ENCODE measurements at regions not wholly inside any gene's neighbourhood (a gene's known extent, or its start where the extent isn't known, plus 50 kb on each side); places are given as distances from the start of the nearest gene placed in this dataset.

- DNase-seq = no peak
Measured at GRCh38 chr13:88345171-88345847, 674.1 kb downstream of the SLITRK5 start.

GRCh38 chr13:88360761-88361160 is 689.6 kb downstream of the SLITRK5 start:
- Histone ChIP-seq H3K36me3 (ENCODE audit: control insufficient read depth, insufficient read depth, low read length) (no peaks in the 10 kb centered on the region), H3K4me1 (ENCODE audit: control insufficient read depth, insufficient read depth, low read length, poor library complexity, severe bottlenecking) (no peaks in the 10 kb centered on the region), H3K27ac (ENCODE audit: insufficient read depth, low read length, poor library complexity, severe bottlenecking) (no peak overlapping the region), H3K27me3 (ENCODE audit: control insufficient read depth, insufficient read depth, low read length) (no peaks in the 10 kb centered on the region), H3K9me3 (ENCODE audit: control insufficient read depth in 2 of 2, low read length in 2 of 2) (no peaks in the 10 kb centered on the region), H3K4me3 (ENCODE audit: low read depth, low read length) (no peak overlapping the region)
- Mint-ChIP-seq H3K36me3 (no peaks in the 10 kb centered on the region), H3K9me3 (peaks cover 4 to 21% (median 12%) of the 10 kb centered on the region in 7 donors), H3K27me3 (no peaks in the 10 kb centered on the region), H3K4me3 (no peak overlapping the region), H3K4me1 (no peaks in the 10 kb centered on the region), H3K27ac (no peak overlapping the region)
- ATAC-seq (ENCODE audit: low read depth in 2 of 2) (no peak), DNase-seq (no peak)

More at GRCh38 chr13:88345171-88345847, 674.1 kb downstream of the SLITRK5 start:
- H3K4me3 Mint-ChIP-seq = no peak overlapping the region
- H3K4me3 ChIP-seq (ENCODE audit: low read depth, low read length) = no peak overlapping the region
- no peaks in the 10 kb centered on the region for H3K27me3 ChIP-seq (ENCODE audit: control insufficient read depth, insufficient read depth, low read length)
- H3K4me1 ChIP-seq (ENCODE audit: control insufficient read depth, insufficient read depth, low read length, poor library complexity, severe bottlenecking) = no peaks in the 10 kb centered on the region
- H3K9me3 Mint-ChIP-seq = peaks cover 2 to 26% (median 11%) of the 10 kb centered on the region in 7 donors
- no peaks in the 10 kb centered on the region for H3K36me3 ChIP-seq (ENCODE audit: control insufficient read depth, insufficient read depth, low read length)
- no peak overlapping the region for H3K27ac Mint-ChIP-seq
- ATAC-seq (ENCODE audit: low read depth in 2 of 2) = no peak
- H3K27ac ChIP-seq (ENCODE audit: insufficient read depth, low read length, poor library complexity, severe bottlenecking) = no peak overlapping the region
- H3K36me3 Mint-ChIP-seq = no peaks in the 10 kb centered on the region
- no peaks in the 10 kb centered on the region for H3K27me3 Mint-ChIP-seq
- H3K9me3 ChIP-seq (ENCODE audit: control insufficient read depth in 2 of 2, low read length in 2 of 2) = peaks cover 0 to 1% of the 10 kb centered on the region in 2 experiments
- no peaks in the 10 kb centered on the region for H3K4me1 Mint-ChIP-seq

GRCh38 chr13:88369866-88370265 is 698.7 kb downstream of the SLITRK5 start:
- H3K9me3 ChIP-seq (ENCODE audit: control insufficient read depth in 2 of 2, low read length in 2 of 2) = peaks cover 0 to 6% of the 10 kb centered on the region in 2 experiments
- ATAC-seq (ENCODE audit: low read depth in 2 of 2) (no peak), DNase-seq (no peak)
- H3K27ac ChIP-seq (ENCODE audit: insufficient read depth, low read length, poor library complexity, severe bottlenecking) = no peak overlapping the region
- Mint-ChIP-seq H3K4me1 (no peaks in the 10 kb centered on the region), H3K9me3 (peaks cover 0 to 11% (median 4%) of the 10 kb centered on the region in 7 donors), H3K27ac (no peak overlapping the region), H3K27me3 (no peaks in the 10 kb centered on the region), H3K36me3 (no peaks in the 10 kb centered on the region), H3K4me3 (no peak overlapping the region)
- no peaks in the 10 kb centered on the region for H3K36me3 ChIP-seq (ENCODE audit: control insufficient read depth, insufficient read depth, low read length)
- H3K4me3 ChIP-seq (ENCODE audit: low read depth, low read length) = no peak overlapping the region
- H3K4me1 ChIP-seq (ENCODE audit: control insufficient read depth, insufficient read depth, low read length, poor library complexity, severe bottlenecking) = no peaks in the 10 kb centered on the region
- no peaks in the 10 kb centered on the region for H3K27me3 ChIP-seq (ENCODE audit: control insufficient read depth, insufficient read depth, low read length)

- no peak for ATAC-seq (ENCODE audit: low read depth in 2 of 2)
- H3K4me3 ChIP-seq (ENCODE audit: low read depth, low read length) = no peak overlapping the region
- no peaks in the 10 kb centered on the region for H3K27me3 ChIP-seq (ENCODE audit: control insufficient read depth, insufficient read depth, low read length)
- no peak overlapping the region for H3K27ac ChIP-seq (ENCODE audit: insufficient read depth, low read length, poor library complexity, severe bottlenecking)
- no peaks in the 10 kb centered on the region for H3K36me3 ChIP-seq (ENCODE audit: control insufficient read depth, insufficient read depth, low read length)
- DNase-seq = no peak
- H3K4me1 ChIP-seq (ENCODE audit: control insufficient read depth, insufficient read depth, low read length, poor library complexity, severe bottlenecking) = no peaks in the 10 kb centered on the region
- H3K4me3 Mint-ChIP-seq = no peak overlapping the region
- no peaks in the 10 kb centered on the region for H3K36me3 Mint-ChIP-seq
- H3K27me3 Mint-ChIP-seq = no peaks in the 10 kb centered on the region
- peaks cover 0 to 17% (median 9%) of the 10 kb centered on the region in 7 donors for H3K9me3 Mint-ChIP-seq
- no peaks in the 10 kb centered on the region for H3K4me1 Mint-ChIP-seq
- H3K27ac Mint-ChIP-seq = no peak overlapping the region
- peaks cover 0 to 5% of the 10 kb centered on the region in 2 experiments for H3K9me3 ChIP-seq (ENCODE audit: control insufficient read depth in 2 of 2, low read length in 2 of 2)
Measured at GRCh38 chr13:88376760-88377388, 705.7 kb downstream of the SLITRK5 start.

- Mint-ChIP-seq H3K4me1 (no peaks in the 10 kb centered on the region), H3K27me3 (no peaks in the 10 kb centered on the region), H3K9me3 (peaks cover 0 to 17% (median 9%) of the 10 kb centered on the region in 7 donors), H3K27ac (no peak overlapping the region), H3K36me3 (no peaks in the 10 kb centered on the region), H3K4me3 (no peak overlapping the region)
- Histone ChIP-seq H3K4me1 (ENCODE audit: control insufficient read depth, insufficient read depth, low read length, poor library complexity, severe bottlenecking) (no peaks in the 10 kb centered on the region), H3K4me3 (ENCODE audit: low read depth, low read length) (no peak overlapping the region), H3K9me3 (ENCODE audit: control insufficient read depth in 2 of 2, low read length in 2 of 2) (peaks cover 0 to 5% of the 10 kb centered on the region in 2 experiments), H3K36me3 (ENCODE audit: control insufficient read depth, insufficient read depth, low read length) (no peaks in the 10 kb centered on the region), H3K27ac (ENCODE audit: insufficient read depth, low read length, poor library complexity, severe bottlenecking) (no peak overlapping the region), H3K27me3 (ENCODE audit: control insufficient read depth, insufficient read depth, low read length) (no peaks in the 10 kb centered on the region)
- ATAC-seq (ENCODE audit: low read depth in 2 of 2) = no peak
- no peak for DNase-seq
Measured at GRCh38 chr13:88377852-88378251, 706.7 kb downstream of the SLITRK5 start.

GRCh38 chr13:88384542-88384941 is 713.4 kb downstream of the SLITRK5 start:
- ATAC-seq (ENCODE audit: low read depth in 2 of 2) = no peak
- no peak overlapping the region for H3K27ac Mint-ChIP-seq
- no peak overlapping the region for H3K27ac ChIP-seq (ENCODE audit: insufficient read depth, low read length, poor library complexity, severe bottlenecking)
- H3K27me3 Mint-ChIP-seq = no peaks in the 10 kb centered on the region
- no peaks in the 10 kb centered on the region for H3K36me3 Mint-ChIP-seq
- H3K4me3 Mint-ChIP-seq = peak overlapping the region in 1 of 4 donors; percentile 27
- H3K36me3 ChIP-seq (ENCODE audit: control insufficient read depth, insufficient read depth, low read length) = no peaks in the 10 kb centered on the region
- no peak overlapping the region for H3K4me3 ChIP-seq (ENCODE audit: low read depth, low read length)
- H3K4me1 Mint-ChIP-seq = no peaks in the 10 kb centered on the region
- peaks cover 0 to 15% (median 5%) of the 10 kb centered on the region in 7 donors for H3K9me3 Mint-ChIP-seq
- no peaks in the 10 kb centered on the region for H3K4me1 ChIP-seq (ENCODE audit: control insufficient read depth, insufficient read depth, low read length, poor library complexity, severe bottlenecking)
- peaks cover 5 to 6% of the 10 kb centered on the region in 2 experiments for H3K9me3 ChIP-seq (ENCODE audit: control insufficient read depth in 2 of 2, low read length in 2 of 2)
- H3K27me3 ChIP-seq (ENCODE audit: control insufficient read depth, insufficient read depth, low read length) = no peaks in the 10 kb centered on the region
- no peak for DNase-seq

- Mint-ChIP-seq H3K4me3 (no peak overlapping the region), H3K36me3 (no peaks in the 10 kb centered on the region), H3K27me3 (no peaks in the 10 kb centered on the region), H3K27ac (no peak overlapping the region), H3K9me3 (peaks cover 4 to 35% (median 9%) of the 10 kb centered on the region in 7 donors), H3K4me1 (no peaks in the 10 kb centered on the region)
- Histone ChIP-seq H3K36me3 (ENCODE audit: control insufficient read depth, insufficient read depth, low read length) (no peaks in the 10 kb centered on the region), H3K27ac (ENCODE audit: insufficient read depth, low read length, poor library complexity, severe bottlenecking) (no peak overlapping the region), H3K27me3 (ENCODE audit: control insufficient read depth, insufficient read depth, low read length) (no peaks in the 10 kb centered on the region), H3K9me3 (ENCODE audit: control insufficient read depth in 2 of 2, low read length in 2 of 2) (peaks cover 0 to 14% of the 10 kb centered on the region in 2 experiments), H3K4me1 (ENCODE audit: control insufficient read depth, insufficient read depth, low read length, poor library complexity, severe bottlenecking) (no peaks in the 10 kb centered on the region), H3K4me3 (ENCODE audit: low read depth, low read length) (no peak overlapping the region)
- no peak for ATAC-seq (ENCODE audit: low read depth in 2 of 2)
- DNase-seq = no peak
Measured at GRCh38 chr13:88395804-88396203, 724.6 kb downstream of the SLITRK5 start.

- Histone ChIP-seq H3K4me3 (ENCODE audit: low read depth, low read length) (no peak overlapping the region), H3K27ac (ENCODE audit: insufficient read depth, low read length, poor library complexity, severe bottlenecking) (no peak overlapping the region), H3K36me3 (ENCODE audit: control insufficient read depth, insufficient read depth, low read length) (no peaks in the 10 kb centered on the region), H3K9me3 (ENCODE audit: control insufficient read depth in 2 of 2, low read length in 2 of 2) (peaks cover 0 to 6% of the 10 kb centered on the region in 2 experiments), H3K4me1 (ENCODE audit: control insufficient read depth, insufficient read depth, low read length, poor library complexity, severe bottlenecking) (no peaks in the 10 kb centered on the region), H3K27me3 (ENCODE audit: control insufficient read depth, insufficient read depth, low read length) (no peaks in the 10 kb centered on the region)
- Mint-ChIP-seq H3K36me3 (no peaks in the 10 kb centered on the region), H3K27me3 (no peaks in the 10 kb centered on the region), H3K4me1 (peaks cover 0 to 4% (median 0%) of the 10 kb centered on the region in 4 donors), H3K4me3 (no peak overlapping the region), H3K9me3 (peaks cover 4 to 16% (median 10%) of the 10 kb centered on the region in 7 donors), H3K27ac (no peak overlapping the region)
- ATAC-seq (ENCODE audit: low read depth in 2 of 2) = no peak
- no peak for DNase-seq
Measured at GRCh38 chr13:88411696-88412095, 740.5 kb downstream of the SLITRK5 start.

Measured in CD4-positive, CD25-positive, alpha-beta regulatory T cell (primary cell).